ENCODE measurements at regions not wholly inside any gene's neighbourhood (a gene's known extent, or its start where the extent isn't known, plus 50 kb on each side); places are given as distances from the start of the nearest gene placed in this dataset.

DNA sequence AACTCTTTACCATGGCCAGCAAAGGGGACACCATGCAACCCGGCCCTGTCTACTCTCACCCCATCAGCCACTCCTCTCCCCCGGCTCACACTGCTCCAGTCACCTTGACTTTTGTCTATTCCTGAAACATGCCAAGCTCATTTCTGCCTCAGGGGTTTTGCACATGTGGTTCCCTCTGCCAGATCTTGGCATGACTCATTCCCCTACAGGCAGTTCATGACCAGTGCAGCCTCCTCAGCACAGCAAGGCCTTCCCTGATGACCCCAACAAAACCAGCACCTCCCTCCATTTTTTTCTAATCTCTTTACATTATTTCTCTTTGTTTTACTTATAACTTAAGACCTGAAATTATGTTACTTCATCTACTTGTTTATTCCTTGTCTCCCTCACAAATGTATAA, 58.6 kb upstream of the GJB5 start:
- TF ChIP-seq, protein P1, sequence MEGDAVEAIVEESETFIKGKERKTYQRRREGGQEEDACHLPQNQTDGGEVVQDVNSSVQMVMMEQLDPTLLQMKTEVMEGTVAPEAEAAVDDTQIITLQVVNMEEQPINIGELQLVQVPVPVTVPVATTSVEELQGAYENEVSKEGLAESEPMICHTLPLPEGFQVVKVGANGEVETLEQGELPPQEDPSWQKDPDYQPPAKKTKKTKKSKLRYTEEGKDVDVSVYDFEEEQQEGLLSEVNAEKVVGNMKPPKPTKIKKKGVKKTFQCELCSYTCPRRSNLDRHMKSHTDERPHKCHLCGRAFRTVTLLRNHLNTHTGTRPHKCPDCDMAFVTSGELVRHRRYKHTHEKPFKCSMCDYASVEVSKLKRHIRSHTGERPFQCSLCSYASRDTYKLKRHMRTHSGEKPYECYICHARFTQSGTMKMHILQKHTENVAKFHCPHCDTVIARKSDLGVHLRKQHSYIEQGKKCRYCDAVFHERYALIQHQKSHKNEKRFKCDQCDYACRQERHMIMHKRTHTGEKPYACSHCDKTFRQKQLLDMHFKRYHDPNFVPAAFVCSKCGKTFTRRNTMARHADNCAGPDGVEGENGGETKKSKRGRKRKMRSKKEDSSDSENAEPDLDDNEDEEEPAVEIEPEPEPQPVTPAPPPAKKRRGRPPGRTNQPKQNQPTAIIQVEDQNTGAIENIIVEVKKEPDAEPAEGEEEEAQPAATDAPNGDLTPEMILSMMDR (IDR thresholded peaks at IDR 0.05) = no peak
- TF ChIP-seq POLR2AphosphoS5 (IDR thresholded peaks at IDR 0.05; ENCODE audit: low read depth, low read length) = no peak

Measured in Panc1 (cell line).